HG03045 (cell line): ENCODE measurements at regions not wholly inside any gene's neighbourhood (a gene's known extent, or its start where the extent isn't known, plus 50 kb on each side); places are given as distances from the start of the nearest gene placed in this dataset.
"Not testable (repeated sequence)": the region's sequence is repeated elsewhere in the genome, so short reads cannot be mapped to it uniquely, and the experiment has no call there.

Experiments used
- ATAC-seq: cut with Tn5 transposase; IDR thresholded peaks from one replicate; pipeline ENCODE4 v1.9.1; 2021; ENCODE audit warnings: mild to moderate bottlenecking, moderate library complexity; ENCODE audit not compliant: unreplicated experiment

GRCh38 chr2:15681089-15681885, 89.6 kb downstream of the DDX1 start:
- no peak for ATAC-seq

- no peak for ATAC-seq
Observed at GRCh38 chr2:15682354-15682753, 90.7 kb downstream of the DDX1 start.

GRCh38 chr2:15684161-15685039, 92.7 kb downstream of the DDX1 start:
- ATAC-seq: no peak

- no peak for ATAC-seq
Observed at GRCh38 chr2:15685143-15685542, 93.5 kb downstream of the DDX1 start.

- no peak for ATAC-seq
Observed at GRCh38 chr2:15686643-15687042, 95.0 kb downstream of the DDX1 start.

- ATAC-seq: no peak
Observed at GRCh38 chr2:15687243-15687642, 95.6 kb downstream of the DDX1 start.

- ATAC-seq: no peak
Observed at GRCh38 chr2:15687720-15688119, 96.1 kb downstream of the DDX1 start.

GRCh38 chr2:15688924-15689568, 97.4 kb downstream of the DDX1 start:
- ATAC-seq: no peak

- no peak for ATAC-seq
Observed at GRCh38 chr2:15689654-15690053, 98.0 kb downstream of the DDX1 start.

- no peak for ATAC-seq
Observed at GRCh38 chr2:15691586-15692310, 100.1 kb downstream of the DDX1 start.

GRCh38 chr2:15692551-15693377, 101.1 kb downstream of the DDX1 start:
- no peak for ATAC-seq

GRCh38 chr2:15693382-15693781, 101.7 kb downstream of the DDX1 start:
- no peak for ATAC-seq

- no peak for ATAC-seq
Observed at GRCh38 chr2:15693926-15694588, 102.4 kb downstream of the DDX1 start.

- no peak for ATAC-seq
Observed at GRCh38 chr2:15694589-15694986, 102.9 kb downstream of the DDX1 start.

- ATAC-seq: no peak
Observed at GRCh38 chr2:15695582-15696330, 104.1 kb downstream of the DDX1 start.

- not testable (repeated sequence) for ATAC-seq
Observed at GRCh38 chr2:15696606-15697170, 105.0 kb downstream of the DDX1 start.

GRCh38 chr2:15700131-15700530, 108.5 kb downstream of the DDX1 start:
- ATAC-seq: no peak

GRCh38 chr2:15700599-15701340, 109.1 kb downstream of the DDX1 start:
- ATAC-seq: no peak
